H1 (cell line): ENCODE measurements at regions not wholly inside any gene's neighbourhood (a gene's known extent, or its start where the extent isn't known, plus 50 kb on each side); places are given as distances from the start of the nearest gene placed in this dataset.

Source experiments
- CTCF ChIA-PET: fragments of 300-600 bp; sonication (Branson Sonifier 250); formaldehyde crosslinking; loops from one replicate; lab custom pipeline; 2021; ENCODE audit not compliant: partially characterized antibody; lab: Charles Lee
- POLR2A ChIA-PET: fragments of 300-600 bp; sonication (Branson Sonifier 250); formaldehyde crosslinking; loops from one replicate; lab custom pipeline; 2021; ENCODE audit warnings: inconsistent platforms; ENCODE audit not compliant: partially characterized antibody; lab: Charles Lee
- DNase-seq, 2 experiments: peaks; one replicate each; pipeline versions ENCODE4 v3.0.0 to v3.0.0-alpha.2; 2010 to 2022; ENCODE audit warnings: low spot score in 2 of 2, low read depth in 1 of 2, mixed read lengths in 1 of 2
- FAIRE-seq: peaks from 2 replicates; lab custom pipeline; 2011; peaks lifted over from hg19 to GRCh38; lab: Jason Lieb, UNC
- H2AFZ ChIP-seq: 2 replicates; pipeline ENCODE4 v1.8.1; 2012; ENCODE audit warnings: low read length, inconsistent platforms
- H2AK5ac ChIP-seq: 2 replicates; pipeline ENCODE4 v1.6.1; 2013; ENCODE audit warnings: low read depth, low read length
- H2BK120ac ChIP-seq: replicated peaks from 2 replicates; pipeline ENCODE3; 2013; ENCODE audit warnings: low read depth, low read length, inconsistent platforms
- H2BK12ac ChIP-seq: 2 replicates; pipeline ENCODE4 v1.6.1; 2013; ENCODE audit warnings: low read depth, low read length
- H2BK15ac ChIP-seq: 2 replicates; pipeline ENCODE4 v1.6.1; 2013; ENCODE audit warnings: low read length
- H2BK20ac ChIP-seq: 2 replicates; pipeline ENCODE4 v1.6.1; 2013; ENCODE audit warnings: low read length
- H2BK5ac ChIP-seq: 2 replicates; pipeline ENCODE4 v1.6.1; 2013; ENCODE audit warnings: low read depth, low read length
- H3K14ac ChIP-seq: 2 replicates; pipeline ENCODE4 v1.6.1; 2013; ENCODE audit warnings: inconsistent platforms; ENCODE audit not compliant: insufficient read length
- H3K18ac ChIP-seq: 2 replicates; pipeline ENCODE4 v1.6.1; 2013; ENCODE audit warnings: low read length; ENCODE audit errors: extremely low read depth
- H3K23ac ChIP-seq: 2 replicates; pipeline ENCODE4 v1.6.1; 2013; ENCODE audit warnings: inconsistent platforms; ENCODE audit not compliant: insufficient read length
- H3K23me2 ChIP-seq: 2 replicates; pipeline ENCODE4 v1.6.1; 2013; ENCODE audit warnings: low read depth, low read length
- H3K27ac ChIP-seq: 2 replicates; pipeline ENCODE4 v1.6.1; 2011; ENCODE audit warnings: low read depth, low read length, inconsistent platforms
- H3K27me3 ChIP-seq, 4 experiments: replicated peaks in 1 of 4; 1 replicate in 1 of 4; 2 replicates in 3 of 4; pipeline versions ENCODE4 v1.6.1 to v1.8.1; 2011 to 2013; ENCODE audit warnings: low read length in 3 of 4, mild to moderate bottlenecking in 3 of 4, inconsistent platforms in 2 of 4, mixed read lengths in 2 of 4, moderate library complexity in 1 of 4; ENCODE audit not compliant: control insufficient read depth in 3 of 4, insufficient read depth in 3 of 4; ENCODE audit errors: extremely low read depth in 1 of 4
- H3K36me3 ChIP-seq, 4 experiments: 2 replicates each; pipeline versions ENCODE4 v1.6.1 to v1.8.1; 2011 to 2013; ENCODE audit warnings: mild to moderate bottlenecking in 4 of 4, low read length in 3 of 4, moderate library complexity in 2 of 4, control low read depth in 1 of 4, inconsistent platforms in 1 of 4; ENCODE audit not compliant: insufficient read depth in 4 of 4, control insufficient read depth in 2 of 4
- H3K4ac ChIP-seq: replicated peaks from 2 replicates; pipeline ENCODE3; 2013; ENCODE audit warnings: low read length, low read depth, mixed read lengths, inconsistent platforms; ENCODE audit not compliant: insufficient read length
- H3K4me1 ChIP-seq, 4 experiments: replicated peaks in 1 of 4; 1 replicate in 1 of 4; 2 replicates in 3 of 4; pipeline versions ENCODE4 v1.6.1 to v1.8.1; 2011 to 2013; ENCODE audit warnings: low read length in 3 of 4, inconsistent platforms in 2 of 4, mixed read lengths in 1 of 4; ENCODE audit not compliant: insufficient read depth in 4 of 4, control insufficient read depth in 3 of 4
- H3K4me2 ChIP-seq, 2 experiments: 2 replicates each; pipeline versions ENCODE4 v1.6.1 to v1.8.1; 2011 to 2013; ENCODE audit warnings: low read depth in 2 of 2, low read length in 2 of 2, control low read depth in 1 of 2, inconsistent platforms in 1 of 2, mild to moderate bottlenecking in 1 of 2; ENCODE audit not compliant: insufficient read depth in 1 of 2
- H3K4me3 ChIP-seq, 4 experiments: fragments of 200-600, 300-600 bp in 1 of 4; sonication (generic), shearing (Covaris generic), sonication (Bioruptor Twin) in 1 of 4; 2 replicates each; pipeline versions ENCODE4 v1.5.1 to v1.8.1; 2011 to 2016; ENCODE audit warnings: low read length in 4 of 4, low read depth in 3 of 4, control low read depth in 2 of 4, inconsistent platforms in 2 of 4, mild to moderate bottlenecking in 2 of 4, mixed read lengths in 1 of 4, moderate library complexity in 1 of 4; ENCODE audit not compliant: insufficient read depth in 2 of 4; ENCODE audit errors: extremely low read depth in 1 of 4
- H3K56ac ChIP-seq: replicated peaks from 2 replicates; pipeline ENCODE3; 2013; ENCODE audit warnings: low read depth, mild to moderate bottlenecking, mixed read lengths, low read length, inconsistent platforms; ENCODE audit not compliant: insufficient read length
- H3K79me1 ChIP-seq: 2 replicates; pipeline ENCODE4 v1.6.1; 2013; ENCODE audit warnings: low read depth, low read length, control low read depth
- H3K79me2 ChIP-seq, 2 experiments: 2 replicates each; pipeline versions ENCODE4 v1.6.1 to v1.8.1; 2012 to 2013; ENCODE audit warnings: low read length in 2 of 2, mild to moderate bottlenecking in 2 of 2, inconsistent platforms in 1 of 2; ENCODE audit not compliant: insufficient read depth in 2 of 2, control insufficient read depth in 1 of 2
- H3K9ac ChIP-seq, 4 experiments: replicated peaks in 1 of 4; 1 replicate in 1 of 4; 2 replicates in 3 of 4; pipeline versions ENCODE4 v1.6.1 to v1.8.1; 2011 to 2013; ENCODE audit warnings: low read depth in 3 of 4, low read length in 3 of 4, control low read depth in 2 of 4, mild to moderate bottlenecking in 2 of 4, moderate library complexity in 2 of 4, inconsistent platforms in 1 of 4; ENCODE audit errors: extremely low read depth in 1 of 4
- H3K9me3 ChIP-seq, 2 experiments: 2 replicates each; pipeline versions ENCODE4 v1.6.1 to v1.8.1; 2012 to 2013; ENCODE audit warnings: mild to moderate bottlenecking in 2 of 2, moderate library complexity in 2 of 2, control low read depth in 1 of 2, inconsistent platforms in 1 of 2, low read depth in 1 of 2, low read length in 1 of 2, mixed read lengths in 1 of 2; ENCODE audit not compliant: insufficient read depth in 2 of 2
- H4K20me1 ChIP-seq, 2 experiments: replicated peaks in 1 of 2; 2 replicates each; pipeline versions ENCODE3 to v1.8.1; 2011 to 2013; ENCODE audit warnings: inconsistent platforms in 2 of 2, low read length in 2 of 2, mild to moderate bottlenecking in 1 of 2; ENCODE audit not compliant: insufficient read depth in 2 of 2, control insufficient read depth in 1 of 2
- H4K5ac ChIP-seq: 2 replicates; pipeline ENCODE4 v1.6.1; 2013; ENCODE audit warnings: low read length, low read depth, mixed read lengths, inconsistent platforms; ENCODE audit not compliant: insufficient read length
- H4K8ac ChIP-seq: 2 replicates; pipeline ENCODE4 v1.8.0; 2013; ENCODE audit warnings: mild to moderate bottlenecking, moderate library complexity, low read length, inconsistent platforms; ENCODE audit not compliant: insufficient read depth; ENCODE audit errors: extremely low read depth
- H4K91ac ChIP-seq: replicated peaks from 2 replicates; pipeline ENCODE3; 2013; ENCODE audit warnings: low read length, mixed read lengths, inconsistent platforms; ENCODE audit not compliant: insufficient read length
- ASH2L ChIP-seq: fragments of 200-600, 300-600 bp; sonication (generic); IDR thresholded peaks from one replicate; pipeline ENCODE4 v1.7.1; 2017; ENCODE audit warnings: low read length
- BACH1 ChIP-seq: IDR thresholded peaks from 2 replicates; pipeline ENCODE4 v1.6.1; 2012; ENCODE audit warnings: low read length, improper control_type of control experiment
- CEBPB ChIP-seq: IDR thresholded peaks from 2 replicates; pipeline ENCODE4 v1.6.1; 2012; ENCODE audit warnings: low read depth, low read length
- CHD1 ChIP-seq: IDR thresholded peaks from 2 replicates; pipeline ENCODE4 v1.6.1; 2012; ENCODE audit warnings: low read depth, low read length, improper control_type of control experiment
- CHD2 ChIP-seq: IDR thresholded peaks from 2 replicates; pipeline ENCODE4 v1.6.1; 2012; ENCODE audit warnings: low read length, improper control_type of control experiment
- JUND ChIP-seq: IDR thresholded peaks from 2 replicates; pipeline ENCODE4 v1.6.1; 2011; ENCODE audit warnings: mild to moderate bottlenecking, improper control_type of control experiment, low read length
- KDM5A ChIP-seq: fragments of 200-600 bp; IDR thresholded peaks from 2 replicates; pipeline ENCODE4 v1.7.1; 2012; ENCODE audit warnings: mild to moderate bottlenecking, low read length, inconsistent platforms, mixed read lengths
- PHF8 ChIP-seq: fragments of 200-600 bp; sonication (generic); conservative IDR thresholded peaks from 2 replicates; pipeline ENCODE4 v1.7.1; 2012; ENCODE audit warnings: low read depth, mild to moderate bottlenecking, inconsistent platforms, low read length, moderate library complexity
- RBBP5 ChIP-seq: IDR thresholded peaks from 2 replicates; pipeline ENCODE4 v1.7.1; 2012; ENCODE audit warnings: low read depth, mild to moderate bottlenecking, inconsistent platforms, low read length, moderate library complexity, borderline replicate concordance
- RFX5 ChIP-seq: IDR thresholded peaks from 2 replicates; pipeline ENCODE4 v1.6.1; 2011; ENCODE audit warnings: low read depth, low read length, improper control_type of control experiment, borderline replicate concordance
- RXRA ChIP-seq: IDR thresholded peaks from 2 replicates; pipeline ENCODE4 v1.6.1; 2011; ENCODE audit warnings: low read depth, mild to moderate bottlenecking, low read length, moderate library complexity; ENCODE audit not compliant: insufficient read depth
- SIRT6 ChIP-seq: IDR thresholded peaks from one replicate; pipeline ENCODE4 v1.7.1; 2012; ENCODE audit warnings: low read length, inconsistent platforms
- SP2 ChIP-seq: IDR thresholded peaks from 2 replicates; pipeline ENCODE4 v1.6.1; 2012; ENCODE audit warnings: mild to moderate bottlenecking, low read length, inconsistent platforms
- SUZ12 ChIP-seq: fragments of 200-600 bp; sonication (generic); IDR thresholded peaks from 2 replicates; pipeline ENCODE4 v1.6.1; 2012; ENCODE audit warnings: mild to moderate bottlenecking, inconsistent platforms, low read length, moderate library complexity, mixed read lengths
- TAF1 ChIP-seq: IDR thresholded peaks from 2 replicates; pipeline ENCODE4 v1.6.1; 2011; ENCODE audit warnings: mild to moderate bottlenecking, low read depth, low read length
- WGBS, 2 experiments: shearing (Covaris generic) in 1 of 2; methylation state at CpG; one replicate each; pipeline versions ENCODE4 v1.1.6 to v1.1.7; 2013 to 2015; ENCODE audit warnings: low lambda C conversion rate in 2 of 2, mixed read lengths in 2 of 2, inconsistent platforms in 1 of 2, low coverage in 1 of 2, missing lambda C conversion rate in 1 of 2; ENCODE audit not compliant: insufficient replicate concordance in 2 of 2, insufficient coverage in 1 of 2, insufficient read length in 1 of 2; ENCODE audit errors: extremely low coverage in 1 of 2, missing lambda C conversion rate in 1 of 2; 5-methylcytosine and 5-hydroxymethylcytosine counted together
- TF ChIP-seq, protein P1 (sequence below): IDR thresholded peaks from 2 replicates; pipeline ENCODE4 v1.6.1; 2011; ENCODE audit warnings: low read length, improper control_type of control experiment

DNA sequence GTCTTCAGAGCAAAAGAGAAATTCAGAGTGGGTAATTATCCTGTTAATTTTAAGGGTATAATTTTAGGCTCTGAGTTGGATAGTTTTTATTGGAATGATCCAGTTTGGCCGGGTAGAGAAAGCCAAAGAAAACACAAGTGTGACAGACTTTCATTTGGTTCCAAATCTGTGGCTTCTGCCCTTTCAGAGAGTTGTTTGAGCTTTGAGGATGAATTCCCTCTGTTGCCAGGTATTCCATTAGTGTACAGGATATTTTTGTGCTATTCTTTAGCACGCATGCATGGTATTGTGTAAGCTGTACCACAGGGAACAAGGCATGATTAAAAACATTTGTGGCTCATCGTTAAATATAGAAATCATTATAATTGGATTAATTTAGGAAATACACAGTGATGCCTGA lies 384.4 kb downstream of the ADGRL2 start:
- Histone ChIP-seq H3K79me2 (no peaks in the 10 kb centered on the region), H3K4me1 (no peaks in the 10 kb centered on the region), H2AFZ (no peak overlapping the region), H3K23me2 (no peaks in the 10 kb centered on the region; the same call in 1 of the 2 replicates), H3K4me2 (no peak overlapping the region), H2BK5ac (no peak overlapping the region), H3K79me1 (no peaks in the 10 kb centered on the region), H3K14ac (no peak overlapping the region), H3K56ac (no peak overlapping the region), H2AK5ac (no peak overlapping the region), H3K9ac (no peak overlapping the region), H3K9me3 (no peaks in the 10 kb centered on the region), H4K91ac (no peak overlapping the region), H4K5ac (no peak overlapping the region), H3K4ac (no peak overlapping the region), H2BK12ac (no peak overlapping the region), H3K27me3 (no peaks in the 10 kb centered on the region), H2BK20ac (no peak overlapping the region), H3K18ac (no peak overlapping the region), H3K27ac (no peak overlapping the region), H4K20me1 (no peaks in the 10 kb centered on the region), H2BK15ac (no peak overlapping the region), H3K23ac (no peak overlapping the region), H3K4me3 (no peak overlapping the region), H2BK120ac (no peak overlapping the region), H4K8ac (no peak overlapping the region), H3K36me3 (no peaks in the 10 kb centered on the region)
- DNase-seq (no peak), FAIRE-seq (no peak)
- 95% methylated on average over 3 of the region's 3 CpGs; no CpG with 5 or more reads in 1 of the 2 experiments for WGBS, 2 experiments
- ChIA-PET CTCF (interaction anchor here (0.8 kb wide), 1 partner anchor 147 kb away, joined by 3 read pairs; no protein-coding TSS in a partner anchor), POLR2A (no interaction called here)
- TF ChIP-seq SUZ12 (no peak), RBBP5 (no peak), ASH2L (no peak), JUND (no peak), BACH1 (no peak), PHF8 (no peak), RXRA (no peak), SIRT6 (no peak), CEBPB (no peak), KDM5A (no peak), TAF1 (no peak), CHD2 (no peak), RFX5 (no peak), SP2 (no peak), CHD1 (no peak)
- TF ChIP-seq, protein P1, sequence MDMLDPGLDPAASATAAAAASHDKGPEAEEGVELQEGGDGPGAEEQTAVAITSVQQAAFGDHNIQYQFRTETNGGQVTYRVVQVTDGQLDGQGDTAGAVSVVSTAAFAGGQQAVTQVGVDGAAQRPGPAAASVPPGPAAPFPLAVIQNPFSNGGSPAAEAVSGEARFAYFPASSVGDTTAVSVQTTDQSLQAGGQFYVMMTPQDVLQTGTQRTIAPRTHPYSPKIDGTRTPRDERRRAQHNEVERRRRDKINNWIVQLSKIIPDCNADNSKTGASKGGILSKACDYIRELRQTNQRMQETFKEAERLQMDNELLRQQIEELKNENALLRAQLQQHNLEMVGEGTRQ, result no peak
